Peyer's patch (tissue), 4 donors: ENCODE measurements at regions not wholly inside any gene's neighbourhood (a gene's known extent, or its start where the extent isn't known, plus 50 kb on each side); places are given as distances from the start of the nearest gene placed in this dataset.

ENCODE experiments used
- CTCF ChIP-seq, 6 experiments: fragments of 450-650 bp in 4 of 6; fragments of 200-600 bp in 2 of 6; sonication (generic) in 1 of 6; IDR thresholded peaks; one replicate each; pipeline ENCODE4 v1.5.1; 2017 to 2019; ENCODE audit warnings: antibody characterized with exemption in 6 of 6, mild to moderate bottlenecking in 3 of 6, moderate library complexity in 1 of 6
- POLR2A ChIP-seq, 2 donors: fragments of 450-650 bp; IDR thresholded peaks; one replicate each; pipeline ENCODE4 v1.5.1; 2017; ENCODE audit warnings: antibody characterized with exemption in 2 of 2, mild to moderate bottlenecking in 2 of 2, moderate library complexity in 2 of 2

DNA sequence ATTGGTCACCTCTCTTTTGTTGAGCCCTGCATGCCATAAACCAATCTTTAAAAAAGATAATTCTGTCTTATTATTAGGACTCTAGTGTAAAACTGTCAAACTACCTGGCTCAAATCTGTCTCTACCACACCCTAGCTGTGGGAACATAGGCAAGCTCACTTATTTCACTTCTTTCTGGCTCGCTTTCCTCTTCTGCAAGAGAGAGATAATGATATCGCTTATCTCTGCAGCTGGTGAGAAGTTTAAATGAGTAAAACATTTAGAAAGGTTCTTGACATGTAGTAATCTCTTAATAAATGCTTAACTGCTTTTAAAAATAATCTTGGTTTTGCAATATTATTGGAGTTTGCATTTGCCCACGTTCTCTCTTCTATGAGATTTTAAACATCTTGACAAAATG is 1109.2 kb downstream of the RAPGEF2 start:
- no peak for TF ChIP-seq CTCF (IDR thresholded peaks at IDR 0.05)
- no peak for TF ChIP-seq POLR2A (IDR thresholded peaks at IDR 0.05)
